C4-2B (cell line): ENCODE measurements at regions not wholly inside any gene's neighbourhood (a gene's known extent, or its start where the extent isn't known, plus 50 kb on each side); places are given as distances from the start of the nearest gene placed in this dataset.
"Not testable (repeated sequence)": the region's sequence is repeated elsewhere in the genome, so short reads cannot be mapped to it uniquely, and the experiment has no call there.

Experiments used
- H3K27ac ChIP-seq: fragments of 450-650 bp; 2 replicates; pipeline ENCODE4 v1.5.1; 2017
- ZFX ChIP-seq: fragments of 450-650 bp; IDR thresholded peaks from 2 replicates; pipeline ENCODE4 v1.6.1; 2017
- TF ChIP-seq, protein P1 (sequence below): fragments of 450-650 bp; conservative IDR thresholded peaks from 2 replicates; pipeline ENCODE4 v1.5.1; 2017; ENCODE audit warnings: mild to moderate bottlenecking

DNA sequence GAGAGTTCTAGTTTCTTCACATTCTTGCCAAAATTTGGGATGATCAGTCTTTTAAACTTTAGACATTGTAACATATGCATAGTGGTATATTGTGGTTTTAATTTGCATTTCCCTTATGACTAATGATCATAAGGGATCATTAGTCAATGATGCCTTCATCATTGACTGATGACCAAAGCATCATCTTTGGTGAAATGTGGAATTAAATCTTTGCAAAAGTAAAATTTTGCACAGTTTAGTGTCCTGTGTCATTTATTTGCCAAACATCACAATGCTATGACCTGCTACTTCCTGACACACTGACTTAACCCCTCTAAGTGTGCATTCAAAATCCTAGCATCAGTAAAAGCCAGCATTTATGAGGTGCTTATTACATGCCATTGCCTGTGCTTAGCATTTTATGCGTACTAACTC, 58.9 kb upstream of the SLC1A4 start:
- TF ChIP-seq, protein P1, sequence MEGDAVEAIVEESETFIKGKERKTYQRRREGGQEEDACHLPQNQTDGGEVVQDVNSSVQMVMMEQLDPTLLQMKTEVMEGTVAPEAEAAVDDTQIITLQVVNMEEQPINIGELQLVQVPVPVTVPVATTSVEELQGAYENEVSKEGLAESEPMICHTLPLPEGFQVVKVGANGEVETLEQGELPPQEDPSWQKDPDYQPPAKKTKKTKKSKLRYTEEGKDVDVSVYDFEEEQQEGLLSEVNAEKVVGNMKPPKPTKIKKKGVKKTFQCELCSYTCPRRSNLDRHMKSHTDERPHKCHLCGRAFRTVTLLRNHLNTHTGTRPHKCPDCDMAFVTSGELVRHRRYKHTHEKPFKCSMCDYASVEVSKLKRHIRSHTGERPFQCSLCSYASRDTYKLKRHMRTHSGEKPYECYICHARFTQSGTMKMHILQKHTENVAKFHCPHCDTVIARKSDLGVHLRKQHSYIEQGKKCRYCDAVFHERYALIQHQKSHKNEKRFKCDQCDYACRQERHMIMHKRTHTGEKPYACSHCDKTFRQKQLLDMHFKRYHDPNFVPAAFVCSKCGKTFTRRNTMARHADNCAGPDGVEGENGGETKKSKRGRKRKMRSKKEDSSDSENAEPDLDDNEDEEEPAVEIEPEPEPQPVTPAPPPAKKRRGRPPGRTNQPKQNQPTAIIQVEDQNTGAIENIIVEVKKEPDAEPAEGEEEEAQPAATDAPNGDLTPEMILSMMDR, result no peak
- TF ChIP-seq ZFX, result no peak
- no peak overlapping the region for H3K27ac ChIP-seq

DNA sequence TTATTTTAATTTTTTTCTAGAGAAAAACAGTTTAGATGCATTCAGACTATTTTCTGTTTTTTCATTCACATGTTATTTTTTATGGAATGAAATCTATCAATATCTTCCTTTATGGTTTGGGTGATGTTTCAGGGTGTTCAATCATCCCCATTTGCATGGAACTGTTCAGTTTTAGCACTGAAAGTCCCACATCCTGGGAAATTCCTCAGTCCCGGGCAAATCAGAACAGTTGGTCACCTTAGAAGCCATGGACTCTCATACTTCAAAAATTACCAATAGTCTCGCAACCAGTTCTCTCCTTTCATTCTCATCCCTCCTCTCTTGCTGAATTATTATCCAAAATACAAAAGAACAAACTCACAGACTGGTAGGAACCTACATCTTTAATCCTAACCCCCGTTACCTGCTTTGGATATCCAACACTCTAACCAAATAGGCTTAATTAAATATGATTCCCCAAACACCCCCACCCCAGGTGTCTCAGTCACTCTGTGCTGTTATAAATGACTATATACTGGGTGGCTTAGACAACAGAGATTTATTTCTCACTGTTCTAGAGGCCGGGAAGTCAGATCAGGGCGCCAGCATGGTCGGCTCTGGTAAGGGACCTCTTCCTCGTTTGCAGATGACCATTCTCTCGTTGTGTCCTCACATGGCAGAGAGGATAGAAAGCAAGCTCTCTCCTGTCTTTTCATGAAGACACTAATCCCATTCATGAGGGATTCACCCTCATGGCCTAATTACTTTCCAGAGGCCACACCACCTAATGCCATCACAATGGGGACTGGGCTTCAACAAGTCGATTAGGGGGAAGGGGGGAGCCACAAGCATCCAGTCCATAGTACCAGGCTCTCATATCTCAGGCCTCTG, 57.7 kb upstream of the SLC1A4 start:
- TF ChIP-seq, protein P1, result no peak
- no peak overlapping the region for H3K27ac ChIP-seq

DNA sequence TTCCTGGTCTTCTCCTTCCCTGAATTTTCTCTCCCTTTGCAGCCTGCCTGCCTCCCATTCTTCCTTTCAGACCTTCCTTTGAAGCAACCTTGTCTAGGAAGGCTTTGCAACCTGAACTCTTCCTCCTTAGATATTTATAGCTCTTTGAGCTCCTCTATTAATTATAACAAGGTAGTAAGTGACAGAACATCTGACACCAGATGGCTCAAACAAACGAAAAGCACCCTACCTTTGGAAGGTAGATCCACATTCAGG, 57.2 kb upstream of the SLC1A4 start:
- TF ChIP-seq, protein P1, result no peak
- no peak for TF ChIP-seq ZFX
- no peak overlapping the region for H3K27ac ChIP-seq

DNA sequence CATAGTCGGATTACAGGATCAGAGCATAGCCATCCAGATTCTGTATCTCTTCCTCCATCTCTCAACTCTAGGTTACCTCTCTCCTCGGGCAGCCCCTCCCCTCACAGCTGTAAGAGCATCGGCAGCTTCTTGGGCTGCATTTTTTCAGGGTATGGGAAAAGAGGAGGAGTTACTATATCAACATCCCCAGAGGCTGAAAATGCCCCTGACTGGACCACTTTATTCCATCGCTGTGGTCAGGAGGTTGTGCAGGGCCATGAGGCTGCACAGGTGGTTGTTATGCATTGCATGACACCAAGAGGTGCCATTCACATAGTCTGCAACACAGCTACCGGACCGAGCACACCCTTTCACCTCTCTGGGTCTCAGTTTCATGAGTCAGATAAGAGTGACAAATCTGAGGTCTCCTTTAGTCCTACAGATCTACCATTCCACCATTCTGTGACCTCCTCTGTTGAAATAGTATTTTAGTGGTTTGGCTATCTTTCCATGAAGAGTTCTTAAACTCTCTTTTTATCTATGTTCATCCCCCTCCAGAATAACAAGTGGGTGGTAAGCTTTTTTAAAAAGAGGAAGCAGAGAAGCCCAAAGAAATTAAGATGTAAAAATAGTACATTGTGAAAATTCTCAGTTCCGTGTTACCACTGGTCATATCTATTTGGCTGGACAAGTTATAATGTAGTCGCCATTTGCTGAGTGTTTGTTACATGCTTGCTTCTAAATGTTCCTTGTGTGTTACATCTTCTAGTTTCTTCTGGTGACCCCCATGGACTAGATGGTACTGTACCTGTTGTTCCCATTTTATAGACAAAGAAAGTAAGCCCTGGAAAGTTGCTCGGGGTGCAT, 56.6 kb upstream of the SLC1A4 start:
- TF ChIP-seq, protein P1, result no peak
- no peak for TF ChIP-seq ZFX
- no peak overlapping the region for H3K27ac ChIP-seq

DNA sequence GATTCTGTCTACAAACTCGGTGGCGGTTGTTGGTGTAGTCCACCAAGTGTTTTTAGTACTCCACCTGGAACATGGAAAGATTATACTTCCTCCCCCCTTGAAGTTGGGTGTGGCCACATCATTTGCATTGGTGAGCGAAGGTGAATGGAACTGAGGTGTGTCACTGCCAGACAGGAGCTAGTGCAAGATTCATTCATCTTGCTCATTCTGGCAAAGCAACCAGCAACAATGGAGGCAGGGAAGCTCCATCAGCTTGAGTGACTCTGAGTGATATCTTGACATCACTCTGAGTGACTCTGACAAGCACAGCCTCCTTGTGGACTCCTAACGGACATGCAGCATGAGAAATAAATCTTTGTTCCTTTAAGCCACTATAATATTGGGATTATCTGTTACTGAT, 54.7 kb upstream of the SLC1A4 start:
- no peak overlapping the region for H3K27ac ChIP-seq

DNA sequence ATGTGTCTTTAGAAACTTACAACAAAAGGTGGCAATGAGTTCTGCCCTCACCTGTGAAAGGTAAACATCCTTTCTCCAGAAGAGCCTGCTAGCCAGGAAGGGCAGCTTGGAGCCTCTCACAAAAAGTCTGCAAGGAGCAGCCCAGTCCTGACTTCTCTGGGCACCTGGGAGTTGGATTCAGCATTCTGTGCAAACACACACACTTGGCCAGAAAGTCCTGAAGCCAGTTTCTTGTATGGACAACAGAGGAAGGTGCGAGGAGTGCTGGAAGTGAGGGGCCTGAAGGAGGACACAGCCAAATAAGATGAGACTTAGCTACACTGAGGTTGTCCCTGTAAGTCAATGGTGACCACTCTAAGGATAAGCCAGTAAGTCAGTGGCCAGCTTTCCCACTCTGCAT, 52.4 kb upstream of the SLC1A4 start:
- H3K27ac ChIP-seq, result no peak overlapping the region
- TF ChIP-seq, protein P1, result no peak
- no peak for TF ChIP-seq ZFX

More for the DNA sequence above, 54.7 kb upstream of the SLC1A4 start:
- TF ChIP-seq ZFX, result no peak
- TF ChIP-seq, protein P1, result no peak

DNA sequence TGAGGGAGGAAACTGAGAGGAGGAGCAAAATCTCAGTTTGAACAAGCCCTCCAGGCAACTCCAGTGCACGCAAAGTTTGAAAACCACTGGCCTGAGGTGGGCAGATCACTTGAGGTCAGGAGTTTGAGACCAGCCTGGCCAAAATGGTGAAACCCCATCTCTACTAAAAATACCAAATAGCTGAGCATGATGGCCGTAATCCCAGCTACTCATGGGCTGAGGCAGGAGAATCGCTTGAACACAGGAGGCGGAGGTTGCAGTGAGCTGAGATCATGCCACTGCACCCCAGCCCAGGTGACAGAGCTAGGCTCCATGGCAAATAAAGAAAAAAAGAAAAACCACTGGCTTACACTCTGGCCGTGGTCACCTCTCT, 51.9 kb upstream of the SLC1A4 start:
- not testable (repeated sequence) for H3K27ac ChIP-seq
